DND-41 (cell line): ENCODE measurements at regions not wholly inside any gene's neighbourhood (a gene's known extent, or its start where the extent isn't known, plus 50 kb on each side); places are given as distances from the start of the nearest gene placed in this dataset.

Experiments used
- CTCF ChIP-seq: IDR thresholded peaks from 2 replicates; pipeline ENCODE4 v1.5.1; 2012; ENCODE audit warnings: borderline replicate concordance, low read length, moderate library complexity, mild to moderate bottlenecking; ENCODE audit not compliant: poor library complexity, severe bottlenecking; ENCODE audit errors: extremely low read depth
- EZH2 ChIP-seq: IDR thresholded peaks from 3 replicates; pipeline ENCODE4 v1.6.1; 2012; ENCODE audit warnings: borderline replicate concordance, low read depth, mild to moderate bottlenecking, moderate library complexity, low read length, inconsistent platforms; ENCODE audit not compliant: severe bottlenecking

GRCh38 chr11:80512491-80512890 lies 1071.7 kb upstream of the TENM4 start:
- TF ChIP-seq CTCF (no peak), EZH2 (no peak)
